Progenitor cell of endocrine pancreas (in vitro differentiated cells): ENCODE measurements at regions not wholly inside any gene's neighbourhood (a gene's known extent, or its start where the extent isn't known, plus 50 kb on each side); places are given as distances from the start of the nearest gene placed in this dataset.

ENCODE experiments used
- DNase-seq: peaks from one replicate; pipeline ENCODE4 v3.0.0; 2021; ENCODE audit warnings: low spot score; ENCODE audit not compliant: unreplicated experiment
- H3K27ac Mint-ChIP-seq: 2 replicates; pipeline ENCODE4 v1.8.0; 2021; ENCODE audit warnings: mild to moderate bottlenecking, moderate library complexity, mixed read lengths
- H3K27me3 Mint-ChIP-seq: 2 replicates; pipeline ENCODE4 v1.8.0; 2021; ENCODE audit warnings: mixed read lengths
- H3K36me3 Mint-ChIP-seq: 2 replicates; pipeline ENCODE4 v1.8.0; 2022; ENCODE audit warnings: mixed read lengths; ENCODE audit not compliant: insufficient read depth
- H3K4me1 Mint-ChIP-seq: 2 replicates; pipeline ENCODE4 v1.8.0; 2021; ENCODE audit warnings: low read depth, mixed read lengths
- H3K4me3 Mint-ChIP-seq: 2 replicates; pipeline ENCODE4 v1.8.0; 2021; ENCODE audit warnings: low read depth, mild to moderate bottlenecking, moderate library complexity, mixed read lengths
- H3K9me3 Mint-ChIP-seq: 2 replicates; pipeline ENCODE4 v1.8.0; 2021; ENCODE audit warnings: low read depth, mixed read lengths
- TF ChIP-seq, protein P1 (sequence below): fragments of 200-600 bp; sonication (generic); IDR thresholded peaks from one replicate; pipeline ENCODE4 v1.5.0; 2021; ENCODE audit warnings: antibody characterized with exemption, mild to moderate bottlenecking; ENCODE audit not compliant: unreplicated experiment

DNA sequence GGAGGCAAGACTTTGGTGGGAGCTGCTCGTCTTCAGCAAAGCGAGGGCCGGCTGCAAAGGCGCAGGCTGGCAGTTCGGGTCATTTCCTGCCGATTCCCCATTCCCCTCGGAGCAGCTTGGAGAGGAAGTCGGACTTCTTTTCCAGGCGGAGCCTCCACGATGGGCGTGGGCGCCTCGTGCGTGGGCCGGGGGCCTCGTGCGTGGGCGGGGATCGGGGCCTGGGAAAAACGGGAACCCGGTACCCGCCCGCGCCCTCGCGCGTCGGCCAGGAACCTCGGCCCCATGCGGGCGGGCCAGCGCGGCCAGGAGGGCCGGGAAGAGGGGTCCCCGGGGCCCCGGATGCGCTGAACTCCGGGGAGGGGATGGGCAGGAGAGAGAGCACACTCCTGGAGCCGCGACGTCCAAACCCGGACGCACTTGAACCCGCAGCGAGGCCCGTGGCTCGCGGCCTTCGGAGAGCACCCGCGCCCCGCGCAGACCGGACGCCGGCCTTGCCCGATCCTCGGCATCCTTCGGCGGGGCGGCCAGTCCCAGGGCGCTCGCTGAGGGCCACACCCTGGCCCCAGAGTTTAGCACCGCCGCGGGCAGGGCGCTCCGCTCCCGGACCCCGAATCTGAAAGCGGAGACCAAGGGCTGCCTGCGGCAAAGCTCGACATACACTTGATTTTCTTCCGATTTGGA is 368.4 kb downstream of the MTX2 start:
- Mint-ChIP-seq H3K36me3 (no peaks in the 10 kb centered on the region), H3K9me3 (no peaks in the 10 kb centered on the region), H3K4me3 (peak overlapping the region; percentile 62), H3K4me1 (no peaks in the 10 kb centered on the region), H3K27me3 (peaks cover 81% of the 10 kb centered on the region), H3K27ac (peak overlapping the region; percentile 64)
- DNase-seq: peak; percentile 10
- TF ChIP-seq, protein P1, sequence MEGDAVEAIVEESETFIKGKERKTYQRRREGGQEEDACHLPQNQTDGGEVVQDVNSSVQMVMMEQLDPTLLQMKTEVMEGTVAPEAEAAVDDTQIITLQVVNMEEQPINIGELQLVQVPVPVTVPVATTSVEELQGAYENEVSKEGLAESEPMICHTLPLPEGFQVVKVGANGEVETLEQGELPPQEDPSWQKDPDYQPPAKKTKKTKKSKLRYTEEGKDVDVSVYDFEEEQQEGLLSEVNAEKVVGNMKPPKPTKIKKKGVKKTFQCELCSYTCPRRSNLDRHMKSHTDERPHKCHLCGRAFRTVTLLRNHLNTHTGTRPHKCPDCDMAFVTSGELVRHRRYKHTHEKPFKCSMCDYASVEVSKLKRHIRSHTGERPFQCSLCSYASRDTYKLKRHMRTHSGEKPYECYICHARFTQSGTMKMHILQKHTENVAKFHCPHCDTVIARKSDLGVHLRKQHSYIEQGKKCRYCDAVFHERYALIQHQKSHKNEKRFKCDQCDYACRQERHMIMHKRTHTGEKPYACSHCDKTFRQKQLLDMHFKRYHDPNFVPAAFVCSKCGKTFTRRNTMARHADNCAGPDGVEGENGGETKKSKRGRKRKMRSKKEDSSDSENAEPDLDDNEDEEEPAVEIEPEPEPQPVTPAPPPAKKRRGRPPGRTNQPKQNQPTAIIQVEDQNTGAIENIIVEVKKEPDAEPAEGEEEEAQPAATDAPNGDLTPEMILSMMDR: no peak

- Mint-ChIP-seq H3K36me3 (no peaks in the 10 kb centered on the region), H3K27me3 (peaks cover 85% of the 10 kb centered on the region), H3K27ac (no peak overlapping the region), H3K9me3 (no peaks in the 10 kb centered on the region), H3K4me1 (no peaks in the 10 kb centered on the region), H3K4me3 (peak overlapping the region; percentile 62)
- TF ChIP-seq, protein P1: peak; percentile 85
- peak; percentile 46 for DNase-seq
Observed at GRCh38 chr2:176638167-176639015, 369.1 kb downstream of the MTX2 start.

GRCh38 chr2:176639016-176639343 is 369.7 kb downstream of the MTX2 start:
- no peaks in the 10 kb centered on the region for H3K36me3 Mint-ChIP-seq
- no peak overlapping the region for H3K4me3 Mint-ChIP-seq
- TF ChIP-seq, protein P1: no peak
- peaks cover 86% of the 10 kb centered on the region for H3K27me3 Mint-ChIP-seq
- H3K27ac Mint-ChIP-seq: no peak overlapping the region
- H3K9me3 Mint-ChIP-seq: no peaks in the 10 kb centered on the region
- no peak for DNase-seq
- no peaks in the 10 kb centered on the region for H3K4me1 Mint-ChIP-seq

GRCh38 chr2:176639671-176640070 is 370.4 kb downstream of the MTX2 start:
- Mint-ChIP-seq H3K9me3 (no peaks in the 10 kb centered on the region), H3K4me3 (no peak overlapping the region), H3K4me1 (no peaks in the 10 kb centered on the region), H3K27ac (no peak overlapping the region), H3K36me3 (no peaks in the 10 kb centered on the region), H3K27me3 (peaks cover 86% of the 10 kb centered on the region)
- DNase-seq: no peak
- TF ChIP-seq, protein P1: no peak

DNA sequence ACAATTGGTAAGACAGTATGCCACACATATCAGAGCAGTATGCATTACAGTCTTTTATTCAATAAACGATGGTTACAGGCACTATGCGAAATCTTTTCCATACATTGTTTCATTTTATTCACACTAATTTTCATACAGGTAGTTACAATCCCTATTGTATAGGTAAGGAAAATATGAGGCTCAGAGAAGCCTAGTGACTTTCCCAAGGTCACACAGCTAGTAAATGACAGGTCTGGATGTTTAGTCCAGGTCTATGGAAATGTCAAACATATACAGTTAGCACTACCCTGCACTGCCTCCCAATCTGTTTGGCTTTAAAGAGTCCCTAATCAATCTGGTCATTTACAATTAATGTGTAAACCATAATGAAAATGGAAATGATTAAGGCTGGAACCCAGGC is 372.2 kb downstream of the MTX2 start:
- DNase-seq: no peak
- Mint-ChIP-seq H3K36me3 (no peaks in the 10 kb centered on the region), H3K27ac (no peak overlapping the region), H3K4me1 (no peaks in the 10 kb centered on the region), H3K27me3 (peaks cover 88% of the 10 kb centered on the region), H3K4me3 (no peak overlapping the region), H3K9me3 (no peaks in the 10 kb centered on the region)
- TF ChIP-seq, protein P1: no peak
